ENCODE measurements at regions not wholly inside any gene's neighbourhood (a gene's known extent, or its start where the extent isn't known, plus 50 kb on each side); places are given as distances from the start of the nearest gene placed in this dataset.

GRCh38 chr17:68135141-68135887 lies 99.8 kb downstream of the KPNA2 start:
- H3K23me2 ChIP-seq (ENCODE audit: low read depth, low read length): no peaks in the 10 kb centered on the region
- H2BK5ac ChIP-seq (ENCODE audit: low read depth, low read length): no peak overlapping the region
- no peak overlapping the region for H2BK12ac ChIP-seq (ENCODE audit: low read depth, low read length)
- H3K79me1 ChIP-seq (ENCODE audit: low read depth, low read length): no peaks in the 10 kb centered on the region
- no peak overlapping the region for H2AFZ ChIP-seq (ENCODE audit: low read length)
- FAIRE-seq (no peak), DNase-seq (ENCODE audit: low read depth in 1 of 2, low spot score in 2 of 2) (no peak)
- no peaks in the 10 kb centered on the region for H3K9me3 ChIP-seq (ENCODE audit: insufficient read depth in 2 of 2, low read depth in 1 of 2, low read length in 1 of 2)
- no peak overlapping the region for H2BK20ac ChIP-seq (ENCODE audit: low read length)
- H3K36me3 ChIP-seq (ENCODE audit: control insufficient read depth in 2 of 4, insufficient read depth in 4 of 4, low read length in 3 of 4): no peaks in the 10 kb centered on the region
- TF ChIP-seq KDM5A (IDR thresholded peaks at IDR 0.05; ENCODE audit: low read length) (no peak), KDM4A (IDR thresholded peaks at IDR 0.05; ENCODE audit: low read depth, low read length, severe bottlenecking) (no peak), SAP30 (IDR thresholded peaks at IDR 0.05; ENCODE audit: insufficient read depth, insufficient replicate concordance, low read length) (no peak), TEAD4 (IDR thresholded peaks at IDR 0.05; ENCODE audit: low read depth, low read length) (no peak)
- H3K4ac ChIP-seq (replicated peaks; ENCODE audit: insufficient read length, low read depth, low read length): no peak overlapping the region
- H4K8ac ChIP-seq (ENCODE audit: extremely low read depth, insufficient read depth, low read length): no peak overlapping the region
- H3K18ac ChIP-seq (ENCODE audit: extremely low read depth, low read length): no peak overlapping the region
- no peak overlapping the region for H3K9ac ChIP-seq (replicated peaks in 1 of 4; ENCODE audit: extremely low read depth in 1 of 4, low read depth in 3 of 4, low read length in 3 of 4)
- ChIA-PET POLR2A (ENCODE audit: partially characterized antibody) (interaction anchor here (0.7 to 1.2 kb wide), 2 partner anchors 9 to 14 kb away, joined by 3 read pairs; no protein-coding TSS in a partner anchor), CTCF (ENCODE audit: partially characterized antibody) (interaction anchor here (1.2 to 1.6 kb wide), 2 partner anchors 17 to 38 kb away, joined by 3 to 4 read pairs; no protein-coding TSS in a partner anchor)
- no peaks in the 10 kb centered on the region for H4K20me1 ChIP-seq (replicated peaks in 1 of 2; ENCODE audit: control insufficient read depth in 1 of 2, insufficient read depth in 2 of 2, low read length in 2 of 2)
- no peak overlapping the region for H3K56ac ChIP-seq (replicated peaks; ENCODE audit: insufficient read length, low read depth, low read length)
- H3K79me2 ChIP-seq (ENCODE audit: control insufficient read depth in 1 of 2, insufficient read depth in 2 of 2, low read length in 2 of 2): no peaks in the 10 kb centered on the region
- no peak overlapping the region for H4K91ac ChIP-seq (replicated peaks; ENCODE audit: insufficient read length, low read length)
- no peak overlapping the region for H3K23ac ChIP-seq (ENCODE audit: insufficient read length)
- no peaks in the 10 kb centered on the region for H3K27me3 ChIP-seq (replicated peaks in 1 of 4; ENCODE audit: control insufficient read depth in 3 of 4, extremely low read depth in 1 of 4, insufficient read depth in 3 of 4, low read length in 3 of 4)
- no peak overlapping the region for H2AK5ac ChIP-seq (ENCODE audit: low read depth, low read length)
- H3K4me2 ChIP-seq (ENCODE audit: insufficient read depth in 1 of 2, low read depth in 2 of 2, low read length in 2 of 2): no peak overlapping the region
- no peak overlapping the region for H2BK15ac ChIP-seq (ENCODE audit: low read length)
- no peak overlapping the region for H3K27ac ChIP-seq (ENCODE audit: low read depth, low read length)
- no peak overlapping the region for H4K5ac ChIP-seq (ENCODE audit: insufficient read length, low read depth, low read length)
- WGBS, 2 experiments (ENCODE audit: extremely low coverage in 1 of 2, insufficient coverage in 1 of 2, insufficient read length in 1 of 2, insufficient replicate concordance in 2 of 2, low coverage in 1 of 2, low lambda C conversion rate in 2 of 2, missing lambda C conversion rate in 1 of 2): 94% methylated on average over 34 of the region's 40 CpGs; no CpG with 5 or more reads in 1 of the 2 experiments
- H3K4me1 ChIP-seq (replicated peaks in 1 of 4; ENCODE audit: control insufficient read depth in 3 of 4, insufficient read depth in 4 of 4, low read length in 3 of 4): peaks cover 0 to 8% (median 0%) of the 10 kb centered on the region in 4 experiments; a peak in 2 of 7 replicates
- no peak overlapping the region for H3K14ac ChIP-seq (ENCODE audit: insufficient read length)
- no peak overlapping the region for H3K4me3 ChIP-seq (ENCODE audit: extremely low read depth in 1 of 4, insufficient read depth in 2 of 4, low read depth in 3 of 4, low read length in 4 of 4)
- no peak overlapping the region for H2BK120ac ChIP-seq (replicated peaks; ENCODE audit: low read depth, low read length)

Data from H1 (cell line).